PC-3 (cell line): ENCODE measurements at regions not wholly inside any gene's neighbourhood (a gene's known extent, or its start where the extent isn't known, plus 50 kb on each side); places are given as distances from the start of the nearest gene placed in this dataset.
"Not testable (repeated sequence)": the region's sequence is repeated elsewhere in the genome, so short reads cannot be mapped to it uniquely, and the experiment has no call there.

Experiments used
- ATAC-seq: fragments of 200-7000 bp; cut with Tn5 transposase; 2 replicates; pipeline ENCODE4 v1.9.1; 2020; ENCODE audit warnings: mild to moderate bottlenecking, moderate library complexity
- BruUV-seq: library from RNA; stranded (reverse); fragments of 400-500 nt; replicated peaks from 2 replicates; lab custom pipeline; 2021; lab: Mats Ljungman, UMichigan
- CTCF ChIA-PET: fragments of 300-600 bp; sonication (Branson Sonifier 250); formaldehyde crosslinking; loops from one replicate; lab custom pipeline; 2022; ENCODE audit warnings: antibody characterized with exemption; lab: Charles Lee
- POLR2A ChIA-PET: fragments of 300-600 bp; sonication (Branson Sonifier 250); formaldehyde crosslinking; loops from one replicate; lab custom pipeline; 2022; ENCODE audit warnings: antibody characterized with exemption; ENCODE audit not compliant: unreplicated experiment; lab: Charles Lee
- DNase-seq: peaks from one replicate; pipeline ENCODE4 v3.0.0-alpha.2; 2015
- H2AFZ ChIP-seq: fragments of 300-600 bp; sonication (generic); 2 replicates; pipeline ENCODE4 v1.6.0; 2016; ENCODE audit warnings: antibody characterized with exemption, low read length
- H3F3A ChIP-seq: fragments of 300-600 bp; sonication (generic); one replicate; pipeline ENCODE4 v1.6.0; 2017; ENCODE audit warnings: antibody characterized with exemption, low read length, control low read depth, mild to moderate bottlenecking; ENCODE audit not compliant: unreplicated experiment
- H3K27ac ChIP-seq: fragments of 300-600 bp; sonication (generic); 2 replicates; pipeline ENCODE4 v1.5.1; 2016; ENCODE audit warnings: mild to moderate bottlenecking, low read length
- H3K27me3 ChIP-seq: fragments of 300-600 bp; sonication (generic); 2 replicates; pipeline ENCODE4 v1.6.1; 2016; ENCODE audit warnings: low read length, mixed read lengths
- H3K36me3 ChIP-seq: fragments of 300-600 bp; sonication (generic); 2 replicates; pipeline ENCODE4 v1.6.1; 2016; ENCODE audit warnings: low read depth, mixed run types, low read length, mixed read lengths
- H3K4me1 ChIP-seq: fragments of 300-600 bp; sonication (generic); 2 replicates; pipeline ENCODE4 v1.5.1; 2016; ENCODE audit warnings: low read length; ENCODE audit not compliant: insufficient read depth
- H3K4me2 ChIP-seq: fragments of 300-600 bp; sonication (generic); 2 replicates; pipeline ENCODE4 v1.6.0; 2016; ENCODE audit warnings: low read length
- H3K4me3 ChIP-seq: fragments of 300-600 bp; sonication (generic); 2 replicates; pipeline ENCODE4 v1.5.1; 2016; ENCODE audit warnings: mild to moderate bottlenecking, low read length, mixed read lengths
- H3K79me2 ChIP-seq: fragments of 300-600 bp; sonication (generic); 2 replicates; pipeline ENCODE4 v1.6.1; 2017; ENCODE audit warnings: low read length, mixed read lengths
- H3K9ac ChIP-seq: fragments of 300-600 bp; sonication (generic); 2 replicates; pipeline ENCODE4 v1.6.0; 2016; ENCODE audit warnings: mild to moderate bottlenecking, low read length
- H3K9me2 ChIP-seq: fragments of 300-600 bp; sonication (generic); replicated peaks from 2 replicates; pipeline ENCODE4 v1.6.1; 2016; ENCODE audit warnings: mixed run types, low read length, mixed read lengths
- H3K9me3 ChIP-seq: fragments of 300-600 bp; sonication (generic); 2 replicates; pipeline ENCODE4 v1.6.1; 2016; ENCODE audit warnings: low read length, mixed read lengths
- H4K20me1 ChIP-seq: fragments of 300-600 bp; sonication (generic); 2 replicates; pipeline ENCODE4 v1.6.1; 2016; ENCODE audit warnings: low read length, mixed read lengths
- CTCF ChIP-seq: fragments of 300-600 bp; sonication (generic); conservative IDR thresholded peaks from 2 replicates; pipeline ENCODE4 v1.5.1; 2017; ENCODE audit warnings: antibody characterized with exemption, low read depth, mild to moderate bottlenecking, low read length
- EZH2 ChIP-seq: fragments of 300-600 bp; sonication (generic); IDR thresholded peaks from one replicate; pipeline ENCODE4 v1.6.1; 2017; ENCODE audit warnings: antibody characterized with exemption, mild to moderate bottlenecking, low read length; ENCODE audit not compliant: unreplicated experiment
- EZH2phosphoT487 ChIP-seq: fragments of 300-600 bp; sonication (generic); IDR thresholded peaks from 2 replicates; pipeline ENCODE4 v1.6.1; 2018; ENCODE audit warnings: mild to moderate bottlenecking, antibody characterized with exemption, low read length, borderline replicate concordance
- intact Hi-C: fragments of 100-400 bp; cut with micrococcal nuclease; formaldehyde crosslinking; loops from 2 replicates; pipeline ENCODE4 v1.9.0; 2023

GRCh38 chr7:29651477-29651876 is 87.8 kb downstream of the PRR15 start:
- no peaks in the 10 kb centered on the region for H4K20me1 ChIP-seq
- H3K4me2 ChIP-seq = no peak overlapping the region
- no peaks in the 10 kb centered on the region for H3K9me3 ChIP-seq
- intact Hi-C loops = no loop called here
- ChIA-PET POLR2A (interaction anchor here (0.6 kb wide), 1 partner anchor 17 kb away, joined by 5 read pairs; no protein-coding TSS in a partner anchor), CTCF (no interaction called here)
- no peak for TF ChIP-seq EZH2phosphoT487
- no peak for TF ChIP-seq CTCF
- no peak for TF ChIP-seq EZH2
- H3K36me3 ChIP-seq = no peaks in the 10 kb centered on the region
- no peaks in the 10 kb centered on the region for H3K4me1 ChIP-seq
- no peak overlapping the region for H3K4me3 ChIP-seq
- no peaks in the 10 kb centered on the region for H3F3A ChIP-seq
- H2AFZ ChIP-seq = no peak overlapping the region
- BruUV-seq = no TSS peak
- no peak for ATAC-seq
- no peak overlapping the region for H3K9ac ChIP-seq
- H3K79me2 ChIP-seq = no peaks in the 10 kb centered on the region
- no peak overlapping the region for H3K27ac ChIP-seq
- no peaks in the 10 kb centered on the region for H3K27me3 ChIP-seq
- DNase-seq = no peak
- H3K9me2 ChIP-seq = no peaks in the 10 kb centered on the region

- Histone ChIP-seq H3K36me3 (no peaks in the 10 kb centered on the region), H3F3A (no peaks in the 10 kb centered on the region), H3K4me2 (no peak overlapping the region), H3K9ac (no peak overlapping the region), H3K9me3 (no peaks in the 10 kb centered on the region), H3K4me3 (no peak overlapping the region), H2AFZ (no peak overlapping the region), H3K27me3 (no peaks in the 10 kb centered on the region), H3K79me2 (no peaks in the 10 kb centered on the region), H3K27ac (no peak overlapping the region), H4K20me1 (no peaks in the 10 kb centered on the region), H3K4me1 (no peaks in the 10 kb centered on the region), H3K9me2 (no peaks in the 10 kb centered on the region)
- no peak for TF ChIP-seq EZH2
- no peak for TF ChIP-seq CTCF
- TF ChIP-seq EZH2phosphoT487 = no peak
- ChIA-PET POLR2A (no interaction called here), CTCF (no interaction called here)
- intact Hi-C loops = no loop called here
- BruUV-seq = no TSS peak
- DNase-seq (no peak), ATAC-seq (no peak)
Measured at GRCh38 chr7:29652556-29652955, 88.9 kb downstream of the PRR15 start.

- CTCF ChIA-PET, H3K9me3 ChIP-seq, H2AFZ ChIP-seq, H3K4me1 ChIP-seq, H3K4me3 ChIP-seq, POLR2A ChIA-PET, H3K4me2 ChIP-seq, DNase-seq, ATAC-seq, H3K36me3 ChIP-seq, H3K9me2 ChIP-seq, H3K9ac ChIP-seq, BruUV-seq, intact Hi-C loops, H3F3A ChIP-seq, H3K27me3 ChIP-seq, H3K27ac ChIP-seq, H3K79me2 ChIP-seq, H4K20me1 ChIP-seq: not testable (repeated sequence)
Measured at GRCh38 chr7:29654340-29654739, 90.7 kb downstream of the PRR15 start.
